GM23338 (cell line): ENCODE measurements at regions not wholly inside any gene's neighbourhood (a gene's known extent, or its start where the extent isn't known, plus 50 kb on each side); places are given as distances from the start of the nearest gene placed in this dataset.

Source experiments
- ATAC-seq: fragments of 200-7000 bp; cut with Tn5 transposase; 3 replicates; pipeline ENCODE4 v1.9.1; 2020
- DNase-seq: peaks from one replicate; pipeline ENCODE4 v3.0.0-alpha.2; 2015; ENCODE audit warnings: low spot score
- H2AFZ ChIP-seq: fragments of 200-600 bp; sonication (generic); 2 replicates; pipeline ENCODE4 v1.8.0; 2016; ENCODE audit warnings: antibody characterized with exemption, mild to moderate bottlenecking, moderate library complexity
- H3F3A ChIP-seq: fragments of 200-600 bp; sonication (generic); replicated peaks from 2 replicates; pipeline ENCODE4 v1.8.0; 2017; ENCODE audit warnings: antibody characterized with exemption, mixed run types, low read depth
- H3K27ac ChIP-seq: fragments of 200-600 bp; sonication (generic); 2 replicates; pipeline ENCODE4 v1.6.1; 2016; ENCODE audit warnings: low read depth
- H3K27me3 ChIP-seq: fragments of 200-600 bp; sonication (generic); 2 replicates; pipeline ENCODE4 v1.8.0; 2016; ENCODE audit warnings: mild to moderate bottlenecking, mixed run types, moderate library complexity; ENCODE audit not compliant: insufficient read depth
- H3K36me3 ChIP-seq: fragments of 200-600 bp; sonication (generic); 2 replicates; pipeline ENCODE4 v1.8.0; 2016; ENCODE audit warnings: mild to moderate bottlenecking; ENCODE audit not compliant: insufficient read depth
- H3K4me1 ChIP-seq: fragments of 200-600 bp; sonication (generic); 2 replicates; pipeline ENCODE4 v1.8.0; 2016; ENCODE audit warnings: mild to moderate bottlenecking, moderate library complexity; ENCODE audit not compliant: insufficient read depth
- H3K4me2 ChIP-seq: fragments of 200-600 bp; sonication (generic); 2 replicates; pipeline ENCODE4 v1.7.1; 2017; ENCODE audit warnings: mixed run types
- H3K4me3 ChIP-seq: fragments of 200-600 bp; sonication (generic); 2 replicates; pipeline ENCODE4 v1.6.1; 2016; ENCODE audit warnings: mixed run types
- H3K79me2 ChIP-seq: fragments of 200-600 bp; sonication (generic); replicated peaks from 2 replicates; pipeline ENCODE4 v1.8.0; 2017; ENCODE audit warnings: mild to moderate bottlenecking; ENCODE audit not compliant: insufficient read depth
- H3K9me2 ChIP-seq: fragments of 200-600 bp; sonication (generic); 2 replicates; pipeline ENCODE4 v1.8.0; 2017; ENCODE audit not compliant: insufficient read depth
- H4K20me1 ChIP-seq: fragments of 200-600 bp; sonication (generic); replicated peaks from 2 replicates; pipeline ENCODE4 v1.8.0; 2017; ENCODE audit warnings: mild to moderate bottlenecking; ENCODE audit not compliant: insufficient read depth
- H3K27ac Mint-ChIP-seq: 2 replicates; pipeline ENCODE4 v1.8.0; 2020; ENCODE audit warnings: inconsistent platforms, mild to moderate bottlenecking, moderate library complexity, mixed read lengths
- H3K27me3 Mint-ChIP-seq: 3 replicates; pipeline ENCODE4 v1.8.0; 2022; ENCODE audit warnings: low read depth, mild to moderate bottlenecking, moderate library complexity, mixed read lengths, inconsistent platforms; ENCODE audit not compliant: insufficient read depth, poor library complexity
- H3K36me3 Mint-ChIP-seq: 3 replicates; pipeline ENCODE4 v1.8.0; 2021; ENCODE audit warnings: low read depth, mild to moderate bottlenecking, inconsistent platforms, moderate library complexity, mixed read lengths
- H3K4me1 Mint-ChIP-seq: 3 replicates; pipeline ENCODE4 v1.8.0; 2020; ENCODE audit warnings: mild to moderate bottlenecking, inconsistent platforms, mixed read lengths
- H3K4me3 Mint-ChIP-seq: 3 replicates; pipeline ENCODE4 v1.8.0; 2021; ENCODE audit warnings: moderate library complexity, mild to moderate bottlenecking, inconsistent platforms, mixed read lengths
- H3K9me3 Mint-ChIP-seq: 3 replicates; pipeline ENCODE4 v1.8.0; 2020; ENCODE audit warnings: moderate library complexity, mild to moderate bottlenecking, inconsistent platforms, mixed read lengths
- CREB1 ChIP-seq: fragments of 250-450 bp; sonication (Bioruptor Pico); IDR thresholded peaks from 2 replicates; pipeline ENCODE4 v1.5.0; 2020; ENCODE audit warnings: low read depth, mild to moderate bottlenecking, moderate library complexity
- EZH2 ChIP-seq: fragments of 200-600 bp; sonication (generic); IDR thresholded peaks from one replicate; pipeline ENCODE4 v1.8.0; 2017; ENCODE audit warnings: antibody characterized with exemption, mild to moderate bottlenecking, low read depth; ENCODE audit not compliant: unreplicated experiment
- EZH2phosphoT487 ChIP-seq: fragments of 200-600 bp; sonication (generic); IDR thresholded peaks from one replicate; pipeline ENCODE4 v1.8.1; 2018; ENCODE audit warnings: antibody characterized with exemption; ENCODE audit not compliant: unreplicated experiment
- JUNB ChIP-seq: IDR thresholded peaks from one replicate; pipeline ENCODE4 v1.6.1; 2016; ENCODE audit warnings: antibody characterized with exemption; ENCODE audit not compliant: unreplicated experiment
- NANOG ChIP-seq: IDR thresholded peaks from 2 replicates; pipeline ENCODE4 v1.6.1; 2016; ENCODE audit warnings: antibody characterized with exemption, borderline replicate concordance
- POLR2AphosphoS5 ChIP-seq: IDR thresholded peaks from 2 replicates; pipeline ENCODE4 v1.6.1; 2016; ENCODE audit warnings: antibody characterized with exemption, low read depth
- STAT1 ChIP-seq: IDR thresholded peaks from one replicate; pipeline ENCODE4 v1.6.1; 2016; ENCODE audit warnings: antibody characterized with exemption; ENCODE audit not compliant: unreplicated experiment
- ZNF114 ChIP-seq: fragments of 250-450 bp; sonication (Bioruptor Pico); IDR thresholded peaks from 2 replicates; pipeline ENCODE4 v1.5.0; 2020; ENCODE audit warnings: mild to moderate bottlenecking, moderate library complexity
- TF ChIP-seq, protein P1 (sequence below): fragments of 250-450 bp; sonication (Bioruptor Pico); IDR thresholded peaks from 2 replicates; pipeline ENCODE4 v1.5.0; 2020; ENCODE audit warnings: mild to moderate bottlenecking, moderate library complexity
- TF ChIP-seq, protein P2 (sequence below): IDR thresholded peaks from 2 replicates; pipeline ENCODE4 v1.6.1; 2016; ENCODE audit warnings: antibody characterized with exemption
- TF ChIP-seq, protein P3 (sequence below), 2 experiments: fragments of 200-600 bp in 1 of 2; sonication (generic) in 1 of 2; conservative IDR thresholded peaks; 2 replicates each; pipeline versions ENCODE4 v1.5.1 to v1.6.1; 2016 to 2017; ENCODE audit warnings: antibody characterized with exemption in 2 of 2, low read depth in 2 of 2, mild to moderate bottlenecking in 2 of 2, moderate library complexity in 1 of 2

DNA sequence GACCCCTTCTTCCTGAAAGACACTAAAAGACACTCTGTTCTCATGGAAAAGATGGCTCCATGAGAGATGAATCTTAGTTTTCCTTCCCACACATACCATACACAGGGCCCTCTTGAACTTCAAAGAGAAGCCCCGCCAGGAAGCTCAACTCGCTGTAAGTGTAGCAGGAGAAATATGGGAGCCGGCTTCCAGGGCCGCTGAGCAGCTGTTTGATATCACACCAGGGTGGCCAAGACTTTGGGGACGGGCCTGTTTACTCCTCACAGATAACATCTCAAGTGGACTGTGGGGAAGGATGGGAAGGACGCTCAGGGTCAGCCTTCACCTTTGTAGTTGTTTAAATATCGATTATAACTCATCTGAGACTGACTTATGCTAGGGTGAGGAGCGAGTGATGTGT is 235.5 kb upstream of the TBX3 start:
- no peak for TF ChIP-seq POLR2AphosphoS5
- TF ChIP-seq CREB1 (CRISPR knock-in tag) = no peak
- Histone ChIP-seq H3K79me2 (no peaks in the 10 kb centered on the region), H3K4me3 (no peak overlapping the region), H3K4me2 (no peak overlapping the region), H2AFZ (no peak overlapping the region), H4K20me1 (no peaks in the 10 kb centered on the region), H3K4me1 (no peaks in the 10 kb centered on the region), H3K27ac (no peak overlapping the region), H3K9me2 (no peaks in the 10 kb centered on the region), H3K36me3 (no peaks in the 10 kb centered on the region), H3F3A (no peaks in the 10 kb centered on the region), H3K27me3 (no peaks in the 10 kb centered on the region)
- H3K4me3 Mint-ChIP-seq = no peak overlapping the region
- no peaks in the 10 kb centered on the region for H3K27me3 Mint-ChIP-seq
- H3K9me3 Mint-ChIP-seq = no peaks in the 10 kb centered on the region; the same call in 2 of the 3 replicates
- no peak overlapping the region for H3K27ac Mint-ChIP-seq
- DNase-seq (no peak), ATAC-seq (no peak)
- H3K36me3 Mint-ChIP-seq = no peaks in the 10 kb centered on the region
- H3K4me1 Mint-ChIP-seq = no peaks in the 10 kb centered on the region; the same call in 1 of the 3 replicates

DNA sequence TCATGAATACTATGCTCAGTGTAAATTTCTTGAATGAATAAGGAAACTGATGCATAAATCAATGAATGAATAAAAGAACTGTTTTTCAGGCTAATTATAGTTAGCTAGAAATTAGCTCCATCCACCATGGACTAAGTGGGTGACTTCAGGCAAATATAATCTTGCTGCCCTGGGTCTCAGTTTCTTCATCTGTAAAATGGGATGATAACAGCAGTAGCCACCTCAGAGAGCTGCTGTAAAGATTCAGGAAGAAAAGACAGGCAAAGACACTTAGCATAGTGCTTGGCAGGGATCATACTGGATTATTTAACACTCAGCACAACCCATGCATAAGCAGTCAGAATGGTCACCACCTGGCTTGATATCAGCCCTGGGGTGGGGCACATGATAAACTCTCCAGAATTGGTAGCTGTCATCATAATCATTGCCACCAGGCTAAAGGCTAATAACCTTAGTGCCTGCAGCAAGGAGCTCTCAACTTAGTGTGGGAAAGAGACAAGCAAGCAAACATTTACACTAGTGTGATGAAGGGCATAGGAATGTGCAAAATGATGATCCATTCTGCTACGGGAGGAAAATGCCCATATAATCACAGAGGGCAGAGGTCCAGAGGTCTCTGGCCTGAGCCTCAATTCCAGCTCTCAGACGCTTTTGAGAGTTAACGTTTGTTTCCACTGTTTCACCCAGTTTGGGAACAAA is 234.7 kb upstream of the TBX3 start:
- no peak for DNase-seq
- ATAC-seq = no peak
- TF ChIP-seq STAT1 (no peak), NANOG (no peak), EZH2phosphoT487 (no peak), POLR2AphosphoS5 (no peak), EZH2 (no peak), JUNB (no peak), CREB1 (CRISPR knock-in tag) (no peak), ZNF114 (CRISPR knock-in tag) (no peak)
- TF ChIP-seq, protein P1, sequence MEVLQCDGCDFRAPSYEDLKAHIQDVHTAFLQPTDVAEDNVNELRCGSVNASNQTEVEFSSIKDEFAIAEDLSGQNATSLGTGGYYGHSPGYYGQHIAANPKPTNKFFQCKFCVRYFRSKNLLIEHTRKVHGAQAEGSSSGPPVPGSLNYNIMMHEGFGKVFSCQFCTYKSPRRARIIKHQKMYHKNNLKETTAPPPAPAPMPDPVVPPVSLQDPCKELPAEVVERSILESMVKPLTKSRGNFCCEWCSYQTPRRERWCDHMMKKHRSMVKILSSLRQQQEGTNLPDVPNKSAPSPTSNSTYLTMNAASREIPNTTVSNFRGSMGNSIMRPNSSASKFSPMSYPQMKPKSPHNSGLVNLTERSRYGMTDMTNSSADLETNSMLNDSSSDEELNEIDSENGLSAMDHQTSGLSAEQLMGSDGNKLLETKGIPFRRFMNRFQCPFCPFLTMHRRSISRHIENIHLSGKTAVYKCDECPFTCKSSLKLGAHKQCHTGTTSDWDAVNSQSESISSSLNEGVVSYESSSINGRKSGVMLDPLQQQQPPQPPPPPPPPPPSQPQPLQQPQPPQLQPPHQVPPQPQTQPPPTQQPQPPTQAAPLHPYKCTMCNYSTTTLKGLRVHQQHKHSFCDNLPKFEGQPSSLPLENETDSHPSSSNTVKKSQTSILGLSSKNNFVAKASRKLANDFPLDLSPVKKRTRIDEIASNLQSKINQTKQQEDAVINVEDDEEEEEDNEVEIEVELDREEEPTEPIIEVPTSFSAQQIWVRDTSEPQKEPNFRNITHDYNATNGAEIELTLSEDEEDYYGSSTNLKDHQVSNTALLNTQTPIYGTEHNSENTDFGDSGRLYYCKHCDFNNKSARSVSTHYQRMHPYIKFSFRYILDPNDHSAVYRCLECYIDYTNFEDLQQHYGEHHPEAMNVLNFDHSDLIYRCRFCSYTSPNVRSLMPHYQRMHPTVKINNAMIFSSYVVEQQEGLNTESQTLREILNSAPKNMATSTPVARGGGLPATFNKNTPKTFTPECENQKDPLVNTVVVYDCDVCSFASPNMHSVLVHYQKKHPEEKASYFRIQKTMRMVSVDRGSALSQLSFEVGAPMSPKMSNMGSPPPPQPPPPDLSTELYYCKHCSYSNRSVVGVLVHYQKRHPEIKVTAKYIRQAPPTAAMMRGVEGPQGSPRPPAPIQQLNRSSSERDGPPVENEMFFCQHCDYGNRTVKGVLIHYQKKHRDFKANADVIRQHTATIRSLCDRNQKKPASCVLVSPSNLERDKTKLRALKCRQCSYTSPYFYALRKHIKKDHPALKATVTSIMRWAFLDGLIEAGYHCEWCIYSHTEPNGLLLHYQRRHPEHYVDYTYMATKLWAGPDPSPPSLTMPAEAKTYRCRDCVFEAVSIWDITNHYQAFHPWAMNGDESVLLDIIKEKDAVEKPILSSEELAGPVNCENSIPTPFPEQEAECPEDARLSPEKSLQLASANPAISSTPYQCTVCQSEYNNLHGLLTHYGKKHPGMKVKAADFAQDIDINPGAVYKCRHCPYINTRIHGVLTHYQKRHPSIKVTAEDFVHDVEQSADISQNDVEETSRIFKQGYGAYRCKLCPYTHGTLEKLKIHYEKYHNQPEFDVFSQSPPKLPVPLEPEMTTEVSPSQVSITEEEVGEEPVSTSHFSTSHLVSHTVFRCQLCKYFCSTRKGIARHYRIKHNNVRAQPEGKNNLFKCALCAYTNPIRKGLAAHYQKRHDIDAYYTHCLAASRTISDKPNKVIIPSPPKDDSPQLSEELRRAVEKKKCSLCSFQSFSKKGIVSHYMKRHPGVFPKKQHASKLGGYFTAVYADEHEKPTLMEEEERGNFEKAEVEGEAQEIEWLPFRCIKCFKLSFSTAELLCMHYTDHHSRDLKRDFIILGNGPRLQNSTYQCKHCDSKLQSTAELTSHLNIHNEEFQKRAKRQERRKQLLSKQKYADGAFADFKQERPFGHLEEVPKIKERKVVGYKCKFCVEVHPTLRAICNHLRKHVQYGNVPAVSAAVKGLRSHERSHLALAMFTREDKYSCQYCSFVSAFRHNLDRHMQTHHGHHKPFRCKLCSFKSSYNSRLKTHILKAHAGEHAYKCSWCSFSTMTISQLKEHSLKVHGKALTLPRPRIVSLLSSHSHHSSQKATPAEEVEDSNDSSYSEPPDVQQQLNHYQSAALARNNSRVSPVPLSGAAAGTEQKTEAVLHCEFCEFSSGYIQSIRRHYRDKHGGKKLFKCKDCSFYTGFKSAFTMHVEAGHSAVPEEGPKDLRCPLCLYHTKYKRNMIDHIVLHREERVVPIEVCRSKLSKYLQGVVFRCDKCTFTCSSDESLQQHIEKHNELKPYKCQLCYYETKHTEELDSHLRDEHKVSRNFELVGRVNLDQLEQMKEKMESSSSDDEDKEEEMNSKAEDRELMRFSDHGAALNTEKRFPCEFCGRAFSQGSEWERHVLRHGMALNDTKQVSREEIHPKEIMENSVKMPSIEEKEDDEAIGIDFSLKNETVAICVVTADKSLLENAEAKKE (CRISPR knock-in tag) = no peak
- TF ChIP-seq, protein P2, sequence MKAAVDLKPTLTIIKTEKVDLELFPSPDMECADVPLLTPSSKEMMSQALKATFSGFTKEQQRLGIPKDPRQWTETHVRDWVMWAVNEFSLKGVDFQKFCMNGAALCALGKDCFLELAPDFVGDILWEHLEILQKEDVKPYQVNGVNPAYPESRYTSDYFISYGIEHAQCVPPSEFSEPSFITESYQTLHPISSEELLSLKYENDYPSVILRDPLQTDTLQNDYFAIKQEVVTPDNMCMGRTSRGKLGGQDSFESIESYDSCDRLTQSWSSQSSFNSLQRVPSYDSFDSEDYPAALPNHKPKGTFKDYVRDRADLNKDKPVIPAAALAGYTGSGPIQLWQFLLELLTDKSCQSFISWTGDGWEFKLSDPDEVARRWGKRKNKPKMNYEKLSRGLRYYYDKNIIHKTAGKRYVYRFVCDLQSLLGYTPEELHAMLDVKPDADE = no peak
- TF ChIP-seq, protein P3, sequence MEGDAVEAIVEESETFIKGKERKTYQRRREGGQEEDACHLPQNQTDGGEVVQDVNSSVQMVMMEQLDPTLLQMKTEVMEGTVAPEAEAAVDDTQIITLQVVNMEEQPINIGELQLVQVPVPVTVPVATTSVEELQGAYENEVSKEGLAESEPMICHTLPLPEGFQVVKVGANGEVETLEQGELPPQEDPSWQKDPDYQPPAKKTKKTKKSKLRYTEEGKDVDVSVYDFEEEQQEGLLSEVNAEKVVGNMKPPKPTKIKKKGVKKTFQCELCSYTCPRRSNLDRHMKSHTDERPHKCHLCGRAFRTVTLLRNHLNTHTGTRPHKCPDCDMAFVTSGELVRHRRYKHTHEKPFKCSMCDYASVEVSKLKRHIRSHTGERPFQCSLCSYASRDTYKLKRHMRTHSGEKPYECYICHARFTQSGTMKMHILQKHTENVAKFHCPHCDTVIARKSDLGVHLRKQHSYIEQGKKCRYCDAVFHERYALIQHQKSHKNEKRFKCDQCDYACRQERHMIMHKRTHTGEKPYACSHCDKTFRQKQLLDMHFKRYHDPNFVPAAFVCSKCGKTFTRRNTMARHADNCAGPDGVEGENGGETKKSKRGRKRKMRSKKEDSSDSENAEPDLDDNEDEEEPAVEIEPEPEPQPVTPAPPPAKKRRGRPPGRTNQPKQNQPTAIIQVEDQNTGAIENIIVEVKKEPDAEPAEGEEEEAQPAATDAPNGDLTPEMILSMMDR (conservative IDR thresholded peaks at IDR 0.05; ENCODE audit: low read depth in 2 of 2) = no peak

More for the DNA sequence above, 234.7 kb upstream of the TBX3 start:
- Histone ChIP-seq H3K9me2 (no peaks in the 10 kb centered on the region), H3K4me3 (no peak overlapping the region), H3K36me3 (no peaks in the 10 kb centered on the region), H3K4me2 (no peak overlapping the region), H4K20me1 (no peaks in the 10 kb centered on the region), H3K4me1 (no peaks in the 10 kb centered on the region), H3K27me3 (no peaks in the 10 kb centered on the region), H3F3A (no peaks in the 10 kb centered on the region), H3K79me2 (no peaks in the 10 kb centered on the region), H2AFZ (no peak overlapping the region), H3K27ac (no peak overlapping the region)
- H3K4me3 Mint-ChIP-seq = no peak overlapping the region
- H3K27ac Mint-ChIP-seq = no peak overlapping the region
- H3K4me1 Mint-ChIP-seq = no peaks in the 10 kb centered on the region; the same call in 1 of the 3 replicates
- H3K9me3 Mint-ChIP-seq = no peaks in the 10 kb centered on the region; the same call in 2 of the 3 replicates
- no peaks in the 10 kb centered on the region for H3K36me3 Mint-ChIP-seq
- no peaks in the 10 kb centered on the region for H3K27me3 Mint-ChIP-seq
